HEK293 (cell line): ENCODE measurements at regions not wholly inside any gene's neighbourhood (a gene's known extent, or its start where the extent isn't known, plus 50 kb on each side); places are given as distances from the start of the nearest gene placed in this dataset.

ENCODE experiments used
- CTCF ChIA-PET: fragments of 350-600 bp; formaldehyde crosslinking; extraction: SDS; loops from one replicate; lab custom pipeline; 2021; ENCODE audit warnings: antibody characterized with exemption; lab: Yijun Ruan, JAX
- POLR2A ChIA-PET: fragments of 300-600 bp; formaldehyde crosslinking; extraction: SDS; loops from one replicate; lab custom pipeline; 2020; ENCODE audit warnings: antibody characterized with exemption, inconsistent platforms; lab: Yijun Ruan, JAX
- H3K27ac ChIP-seq: fragments of 200-500 bp; sonication (Bioruptor generic); 2 replicates; pipeline ENCODE4 v1.5.1; 2014; ENCODE audit warnings: low read depth, low read length, control low read depth, inconsistent platforms; ENCODE audit errors: extremely low read depth
- H3K36me3 ChIP-seq, 2 experiments: fragments of 200-500 bp in 1 of 2; sonication (Bioruptor generic) in 1 of 2; 1 replicate in 1 of 2; 2 replicates in 1 of 2; pipeline ENCODE4 v1.5.1; 2014 to 2017; ENCODE audit warnings: inconsistent platforms in 2 of 2, low read length in 2 of 2; ENCODE audit not compliant: control insufficient read depth in 2 of 2, insufficient read depth in 1 of 2
- H3K4me1 ChIP-seq: fragments of 200-500 bp; sonication (Bioruptor generic); 2 replicates; pipeline ENCODE4 v1.5.1; 2014; ENCODE audit warnings: mild to moderate bottlenecking, low read length, inconsistent platforms; ENCODE audit not compliant: control insufficient read depth, insufficient read depth
- H3K4me3 ChIP-seq: 2 replicates; pipeline ENCODE4 v1.5.1; 2011; ENCODE audit warnings: low read depth, mild to moderate bottlenecking, control low read depth, low read length, moderate library complexity
- H3K9me3 ChIP-seq: fragments of 200-500 bp; sonication (Bioruptor generic); 2 replicates; pipeline ENCODE4 v1.5.1; 2014; ENCODE audit warnings: low read depth, low read length, inconsistent platforms; ENCODE audit not compliant: control insufficient read depth, insufficient read depth
- BCL6B ChIP-seq: fragments of 450-650 bp; formaldehyde crosslinking; IDR thresholded peaks from 2 replicates; pipeline ENCODE4 v1.5.1; 2017; ENCODE audit warnings: missing biosample characterization, missing genetic modification characterization
- IKZF3 ChIP-seq: fragments of 450-650 bp; IDR thresholded peaks from 2 replicates; pipeline ENCODE4 v1.5.0; 2018; ENCODE audit warnings: missing biosample characterization, mild to moderate bottlenecking, missing genetic modification characterization, moderate library complexity
- PRDM6 ChIP-seq: fragments of 450-650 bp; formaldehyde crosslinking; IDR thresholded peaks from 2 replicates; pipeline ENCODE4 v1.5.1; 2017; ENCODE audit warnings: missing biosample characterization, missing genetic modification characterization
- ZNF274 ChIP-seq, 2 experiments: fragments of 200-500 bp in 1 of 2; fragments of 450-650 bp in 1 of 2; sonication (Bioruptor generic) in 1 of 2; formaldehyde crosslinking in 1 of 2; IDR thresholded peaks; 2 replicates each; pipeline versions ENCODE4 v1.5.1 to v1.6.1; 2014 to 2016; ENCODE audit warnings: borderline replicate concordance in 1 of 2, inconsistent platforms in 1 of 2, low read length in 1 of 2, missing biosample characterization in 1 of 2, missing genetic modification characterization in 1 of 2
- ZNF302 ChIP-seq: fragments of 450-650 bp; formaldehyde crosslinking; IDR thresholded peaks from 2 replicates; pipeline ENCODE4 v1.5.1; 2016; ENCODE audit warnings: missing biosample characterization, missing genetic modification characterization, low read depth
- ZNF335 ChIP-seq: fragments of 450-650 bp; formaldehyde crosslinking; conservative IDR thresholded peaks from 2 replicates; pipeline ENCODE4 v1.5.1; 2016; ENCODE audit warnings: missing biosample characterization, missing genetic modification characterization
- ZNF362 ChIP-seq: fragments of 450-650 bp; formaldehyde crosslinking; IDR thresholded peaks from 2 replicates; pipeline ENCODE4 v1.5.1; 2016; ENCODE audit warnings: missing biosample characterization, missing genetic modification characterization
- ZNF37A ChIP-seq: fragments of 450-650 bp; IDR thresholded peaks from 2 replicates; pipeline ENCODE4 v1.5.1; 2018; ENCODE audit warnings: missing biosample characterization, missing genetic modification characterization
- ZNF488 ChIP-seq: fragments of 450-650 bp; formaldehyde crosslinking; IDR thresholded peaks from 2 replicates; pipeline ENCODE4 v1.5.1; 2016; ENCODE audit warnings: missing biosample characterization, missing genetic modification characterization
- ZNF513 ChIP-seq: fragments of 450-650 bp; IDR thresholded peaks from 2 replicates; pipeline ENCODE4 v1.5.1; 2018; ENCODE audit warnings: missing biosample characterization, missing genetic modification characterization
- ZNF530 ChIP-seq: fragments of 450-650 bp; formaldehyde crosslinking; IDR thresholded peaks from 2 replicates; pipeline ENCODE4 v1.5.1; 2016; ENCODE audit warnings: low read depth, missing biosample characterization, missing genetic modification characterization
- ZNF596 ChIP-seq: fragments of 450-650 bp; IDR thresholded peaks from 2 replicates; pipeline ENCODE4 v1.5.0; 2018; ENCODE audit warnings: missing biosample characterization, mild to moderate bottlenecking, missing genetic modification characterization, moderate library complexity
- ZNF704 ChIP-seq: fragments of 450-650 bp; formaldehyde crosslinking; IDR thresholded peaks from 2 replicates; pipeline ENCODE4 v1.5.1; 2016; ENCODE audit warnings: missing biosample characterization, missing genetic modification characterization
- ZNF747 ChIP-seq: fragments of 450-650 bp; formaldehyde crosslinking; IDR thresholded peaks from 2 replicates; pipeline ENCODE4 v1.5.1; 2016; ENCODE audit warnings: missing biosample characterization, missing genetic modification characterization

GRCh38 chr10:44769450-44769849 lies 141.7 kb upstream of the TMEM72 start:
- no peak overlapping the region for H3K27ac ChIP-seq
- no peaks in the 10 kb centered on the region for H3K36me3 ChIP-seq
- POLR2A ChIA-PET: no interaction called here
- TF ChIP-seq ZNF704 (tag by site-specific recombination): no peak
- TF ChIP-seq ZNF302 (tag by site-specific recombination): no peak
- TF ChIP-seq ZNF335 (tag by site-specific recombination): peak; percentile 67
- no peak for TF ChIP-seq ZNF513 (tag by site-specific recombination)
- TF ChIP-seq ZNF747 (tag by site-specific recombination): no peak
- H3K4me3 ChIP-seq: no peak overlapping the region
- H3K9me3 ChIP-seq: no peaks in the 10 kb centered on the region
- CTCF ChIA-PET: no interaction called here
- peaks cover 7% of the 10 kb centered on the region for H3K4me1 ChIP-seq

- CTCF ChIA-PET: no interaction called here
- H3K9me3 ChIP-seq: no peaks in the 10 kb centered on the region
- no peak overlapping the region for H3K27ac ChIP-seq
- POLR2A ChIA-PET: no interaction called here
- no peak overlapping the region for H3K4me3 ChIP-seq
- H3K4me1 ChIP-seq: peaks cover 3% of the 10 kb centered on the region
- no peaks in the 10 kb centered on the region for H3K36me3 ChIP-seq
- peak; percentile 50; the same call in 1 of the 2 replicates for TF ChIP-seq PRDM6 (tag by site-specific recombination)
- TF ChIP-seq BCL6B (tag by site-specific recombination): no peak
- no peak for TF ChIP-seq ZNF274 (IDR thresholded peaks at IDR 0.05; ENCODE audit: low read length)
- TF ChIP-seq ZNF274 (tag by site-specific recombination; IDR thresholded peaks at IDR 0.05; ENCODE audit: borderline replicate concordance): no peak
- TF ChIP-seq ZNF362 (tag by site-specific recombination): no peak
- TF ChIP-seq ZNF488: no peak
- 0 out of 2 replicates have a peak, but pooled peaks have one; percentile 36 for TF ChIP-seq ZNF596 (tag by site-specific recombination)
- no peak for TF ChIP-seq IKZF3 (tag by site-specific recombination)
- TF ChIP-seq ZNF530 (tag by site-specific recombination): no peak
- TF ChIP-seq ZNF37A (tag by site-specific recombination): no peak
- TF ChIP-seq, all 188 proteins: peak for 2
Observed at GRCh38 chr10:44771233-44771995, 139.7 kb upstream of the TMEM72 start.
